ENCODE measurements at regions not wholly inside any gene's neighbourhood (a gene's known extent, or its start where the extent isn't known, plus 50 kb on each side); places are given as distances from the start of the nearest gene placed in this dataset.

DNA sequence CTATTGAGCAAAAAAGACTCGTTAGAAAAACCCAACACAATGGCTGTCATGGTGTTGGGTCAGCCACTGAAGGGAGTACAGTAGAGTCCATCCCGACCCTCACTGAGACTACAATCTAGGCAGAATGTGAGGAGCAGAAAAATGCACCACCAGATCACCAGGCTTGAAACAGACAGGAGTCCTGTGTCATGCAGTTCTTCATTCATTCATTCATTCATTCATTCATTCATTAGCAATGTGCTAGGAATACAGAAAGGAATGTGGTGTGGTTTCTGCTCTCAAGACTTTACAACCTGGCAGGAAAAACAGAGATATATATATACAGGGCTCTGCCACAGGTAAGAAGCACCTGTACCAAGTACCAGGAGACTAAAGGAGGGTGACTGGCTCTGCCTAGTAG, 392.3 kb downstream of the OMA1 start:
- no peak for DNase-seq (ENCODE audit: extremely low read depth in 1 of 2, low read depth in 1 of 2)

- no peak for DNase-seq (ENCODE audit: extremely low read depth in 1 of 2, low read depth in 1 of 2)
These were observed 393.8 kb downstream of the OMA1 start for GRCh38 chr1:58152697-58153096.

- DNase-seq (ENCODE audit: extremely low read depth in 1 of 2, low read depth in 1 of 2): no peak
These were observed 397.2 kb downstream of the OMA1 start for GRCh38 chr1:58149271-58149812.

DNA sequence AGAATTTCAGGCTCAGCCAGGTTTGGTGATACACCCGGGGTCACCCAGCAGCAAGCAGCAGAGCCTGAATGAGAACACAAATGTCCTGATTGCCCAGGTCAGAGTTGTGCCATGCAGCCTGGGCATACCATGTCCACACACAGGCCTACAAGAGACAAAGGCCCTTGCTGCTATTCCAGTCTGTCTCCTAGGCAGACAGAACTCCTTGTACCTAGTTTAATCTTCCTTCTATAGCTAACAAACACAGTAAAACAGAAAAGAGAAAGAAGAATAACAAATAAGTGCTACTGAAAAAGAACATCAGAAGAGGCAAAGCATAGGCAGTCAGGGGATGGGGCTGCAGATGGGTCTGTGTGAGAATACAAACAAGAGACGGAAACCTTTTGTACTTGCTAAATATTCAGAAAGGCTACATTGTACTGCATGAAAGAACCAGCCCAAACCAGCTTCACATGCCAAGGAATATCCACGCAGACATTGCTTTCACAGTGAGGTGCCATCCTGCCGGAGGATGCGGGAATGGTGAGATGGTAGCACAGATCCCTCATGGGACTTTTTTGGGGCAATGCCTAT, 401.7 kb downstream of the OMA1 start:
- no peak for DNase-seq (ENCODE audit: extremely low read depth in 1 of 2, low read depth in 1 of 2)

- DNase-seq (ENCODE audit: extremely low read depth in 1 of 2, low read depth in 1 of 2): no peak
These were observed 402.4 kb downstream of the OMA1 start for GRCh38 chr1:58143972-58144697.

DNA sequence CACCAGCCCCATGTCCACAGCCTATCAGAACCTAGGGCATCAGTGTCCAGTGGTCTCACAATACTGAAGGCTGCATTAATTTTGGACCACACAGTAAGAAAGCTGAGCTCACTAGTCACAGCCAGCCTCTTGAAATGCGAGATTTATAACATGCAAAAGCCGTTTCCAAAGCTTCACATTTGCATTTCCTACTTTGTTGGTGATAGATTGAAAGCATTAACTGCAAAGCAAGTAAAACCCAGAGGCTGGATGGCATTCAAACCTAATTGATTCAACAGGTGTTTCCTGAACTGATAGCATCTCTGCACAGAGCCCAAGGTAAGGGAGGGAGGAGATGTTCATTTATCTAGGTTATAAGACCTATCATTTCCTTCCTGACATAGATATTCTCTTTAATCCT, 410.1 kb downstream of the OMA1 start:
- no peak for DNase-seq (ENCODE audit: extremely low read depth in 1 of 2, low read depth in 1 of 2)

DNA sequence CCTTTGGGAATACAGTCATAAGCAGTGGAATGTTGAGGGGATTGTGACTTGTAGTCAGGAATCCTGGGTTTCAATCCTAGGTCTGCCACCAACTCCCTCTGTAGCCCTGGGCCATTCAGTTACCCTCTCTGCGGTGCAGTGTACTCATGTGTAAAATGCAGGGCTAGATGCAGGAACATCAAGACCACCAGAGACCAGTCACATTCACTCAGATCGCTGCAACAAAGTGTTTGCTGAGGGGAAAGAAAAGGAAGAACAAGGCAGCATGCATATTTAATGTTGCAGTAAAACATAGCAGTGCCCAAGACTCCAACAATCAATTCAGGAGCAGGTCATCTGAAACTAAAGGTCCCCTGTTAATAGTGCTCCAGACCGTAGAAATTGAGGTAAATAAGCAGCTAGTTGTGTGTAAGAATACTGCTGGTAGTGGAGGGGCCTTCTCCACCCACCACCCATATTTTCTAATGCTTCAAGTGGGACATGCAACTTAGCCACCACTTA, 410.7 kb downstream of the OMA1 start:
- no peak for DNase-seq (ENCODE audit: extremely low read depth in 1 of 2, low read depth in 1 of 2)

DNA sequence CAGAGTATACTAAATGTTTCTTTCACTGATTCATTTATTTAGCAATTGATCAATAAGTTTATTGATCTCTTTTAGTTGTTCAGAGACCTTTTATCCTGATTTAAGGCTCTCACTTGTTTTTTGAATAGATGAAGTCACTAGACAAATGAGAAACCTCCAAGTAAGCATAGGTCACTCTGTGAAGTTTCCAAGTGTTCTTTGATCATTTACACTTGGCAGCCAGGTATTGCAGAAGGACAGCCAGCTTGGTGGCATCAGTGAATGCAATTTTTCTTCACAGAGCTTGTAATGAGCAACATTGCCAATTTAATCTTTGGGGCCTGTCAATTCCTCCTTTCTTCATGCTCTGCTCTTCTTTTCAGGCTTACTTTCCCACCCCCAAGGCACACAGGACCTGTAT, 413.0 kb downstream of the OMA1 start:
- DNase-seq (ENCODE audit: extremely low read depth in 1 of 2, low read depth in 1 of 2): no peak

DNA sequence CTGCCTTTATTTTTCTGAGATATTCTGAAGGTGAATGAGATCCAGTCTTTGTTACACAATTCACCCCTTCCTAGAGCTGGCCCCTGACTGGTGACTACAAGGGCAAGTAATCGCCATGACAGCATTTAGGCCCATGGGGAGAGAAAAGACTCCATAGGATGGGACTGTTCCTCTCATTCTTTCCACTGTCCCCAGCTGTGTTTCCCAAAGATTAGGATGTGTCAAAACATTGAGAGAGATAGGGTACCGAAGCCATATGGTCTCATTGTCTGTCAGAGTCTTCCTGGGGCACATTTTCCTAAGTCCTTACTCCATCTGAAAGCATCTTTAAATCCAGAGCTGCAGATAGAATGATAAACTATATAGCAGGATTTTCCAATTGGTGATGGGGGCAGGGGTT, 423.5 kb downstream of the OMA1 start:
- no peak for DNase-seq (ENCODE audit: extremely low read depth in 1 of 2, low read depth in 1 of 2)

- DNase-seq (ENCODE audit: extremely low read depth in 1 of 2, low read depth in 1 of 2): no peak
These were observed 426.6 kb downstream of the OMA1 start for GRCh38 chr1:58119971-58120370.

GRCh38 chr1:58116284-58116683, 430.2 kb downstream of the OMA1 start:
- no peak for DNase-seq (ENCODE audit: extremely low read depth in 1 of 2, low read depth in 1 of 2)

DNA sequence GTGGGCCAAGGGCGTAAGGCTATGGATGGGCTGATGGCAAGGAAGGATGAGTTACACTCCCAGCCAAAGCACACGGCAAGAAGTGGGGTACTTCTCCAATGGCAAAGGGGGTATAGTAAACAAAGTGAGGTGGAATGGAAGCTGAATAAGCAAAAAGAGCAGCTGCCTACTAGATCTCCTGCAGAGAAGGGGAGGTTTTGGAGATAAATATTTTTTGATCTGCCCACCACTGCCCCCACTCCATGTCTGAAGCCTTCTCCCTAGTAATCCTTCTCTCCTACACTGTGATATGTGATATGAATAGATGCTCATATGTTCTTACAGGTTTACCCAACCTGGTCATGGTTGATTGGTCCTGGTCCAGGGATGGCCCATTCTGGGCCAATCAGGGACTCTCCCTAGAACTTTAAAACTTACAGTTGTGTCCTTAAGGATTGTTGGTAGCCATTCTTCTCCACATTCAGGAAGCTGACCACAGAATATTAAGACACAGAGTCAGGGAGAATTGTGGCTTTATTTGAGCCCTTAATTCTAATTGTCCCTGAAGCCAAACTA, 436.8 kb downstream of the OMA1 start:
- DNase-seq (ENCODE audit: extremely low read depth in 1 of 2, low read depth in 1 of 2): no peak

GRCh38 chr1:58108783-58109182, 437.7 kb downstream of the OMA1 start:
- DNase-seq (ENCODE audit: extremely low read depth in 1 of 2, low read depth in 1 of 2): no peak

DNA sequence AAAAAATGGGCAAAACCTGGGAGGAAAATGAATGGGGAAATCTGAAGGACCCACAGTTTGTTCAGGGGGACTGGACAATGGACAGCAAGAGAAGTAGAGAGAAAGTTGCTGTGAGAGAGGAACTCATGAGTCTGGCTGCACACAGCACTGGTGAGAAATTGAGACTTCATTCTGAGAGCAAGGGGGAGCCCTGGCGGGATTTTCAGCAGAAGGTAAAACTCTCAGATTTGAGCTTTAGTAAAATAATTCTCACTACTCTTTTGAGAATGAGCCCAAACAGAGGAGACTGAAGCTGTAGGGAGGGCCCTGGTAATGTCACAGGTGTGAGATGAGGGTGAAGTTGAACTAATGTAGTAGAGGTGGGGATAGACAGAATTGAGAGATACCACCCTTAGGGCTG, 438.6 kb downstream of the OMA1 start:
- DNase-seq (ENCODE audit: extremely low read depth in 1 of 2, low read depth in 1 of 2): no peak

- DNase-seq (ENCODE audit: extremely low read depth in 1 of 2, low read depth in 1 of 2): no peak
These were observed 441.6 kb downstream of the OMA1 start for GRCh38 chr1:58104960-58105359.

GRCh38 chr1:58096714-58097113, 449.8 kb downstream of the OMA1 start:
- DNase-seq (ENCODE audit: extremely low read depth in 1 of 2, low read depth in 1 of 2): no peak

DNA sequence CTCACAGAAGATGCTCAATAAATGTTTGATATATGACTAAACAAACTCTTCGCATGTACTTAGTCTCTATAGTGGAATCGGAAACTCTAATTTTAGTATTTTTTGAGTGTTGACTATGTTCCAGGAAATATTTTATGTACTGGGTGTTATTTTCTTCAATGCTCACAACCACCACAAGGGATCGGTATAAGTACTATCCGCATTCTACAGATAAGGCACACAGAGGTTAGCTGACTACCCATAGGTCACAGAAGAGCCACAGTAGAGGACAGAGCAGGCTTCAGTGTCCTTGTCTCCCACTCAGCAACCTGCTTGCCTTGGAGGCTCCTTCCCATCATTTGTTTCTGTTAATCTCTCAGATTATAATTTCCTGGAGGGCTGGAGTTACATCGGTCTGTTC, 451.3 kb downstream of the OMA1 start:
- no peak for DNase-seq (ENCODE audit: extremely low read depth in 1 of 2, low read depth in 1 of 2)

DNA sequence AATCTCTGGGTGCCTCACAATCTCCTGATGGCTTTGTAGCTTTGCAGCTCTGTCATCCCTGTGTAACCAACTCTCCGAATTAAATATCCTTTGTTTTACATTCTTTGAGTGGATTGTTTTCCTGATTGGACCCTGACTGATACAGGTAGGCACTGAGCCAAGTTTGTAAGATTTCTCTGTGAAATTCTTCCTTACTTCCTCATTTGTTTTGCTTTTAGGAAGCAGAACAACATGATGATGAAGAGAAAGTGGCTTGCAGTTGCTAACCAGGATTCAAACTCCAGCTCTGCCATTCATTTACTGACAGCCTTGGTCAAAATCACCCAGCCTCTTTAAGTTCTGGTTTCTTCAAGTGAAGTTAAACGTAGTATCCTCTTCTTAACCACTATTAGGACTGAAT, 452.3 kb downstream of the OMA1 start:
- no peak for DNase-seq (ENCODE audit: extremely low read depth in 1 of 2, low read depth in 1 of 2)

- no peak for DNase-seq (ENCODE audit: extremely low read depth in 1 of 2, low read depth in 1 of 2)
These were observed 455.9 kb downstream of the OMA1 start for GRCh38 chr1:58090640-58091039.

- no peak for DNase-seq (ENCODE audit: extremely low read depth in 1 of 2, low read depth in 1 of 2)
These were observed 456.5 kb downstream of the OMA1 start for GRCh38 chr1:58089898-58090534.

GRCh38 chr1:58084266-58084665, 462.3 kb downstream of the OMA1 start:
- no peak for DNase-seq (ENCODE audit: extremely low read depth in 1 of 2, low read depth in 1 of 2)

- no peak for DNase-seq (ENCODE audit: extremely low read depth in 1 of 2, low read depth in 1 of 2)
These were observed 463.9 kb downstream of the OMA1 start for GRCh38 chr1:58082596-58082995.
